Natural killer cell (primary cell): ENCODE measurements at regions not wholly inside any gene's neighbourhood (a gene's known extent, or its start where the extent isn't known, plus 50 kb on each side); places are given as distances from the start of the nearest gene placed in this dataset.
A peak's percentile ranks its signal among the peaks of the same experiment; 100 is the strongest.

Source experiments
- ATAC-seq, 3 donors: fragments of 150-1000 bp in 2 of 3; fragments of 200-7000 bp in 1 of 3; cut with Tn5 transposase; 1 replicate in 1 of 3; 2 replicates in 2 of 3; pipeline ENCODE4 v1.10.0; 2021; ENCODE audit warnings: mild to moderate bottlenecking in 2 of 3, moderate library complexity in 2 of 3
- DNase-seq, 2 donors: peaks; one replicate each; pipeline versions ENCODE4 v3.0.0 to v3.0.0-alpha.2; 2013 to 2021; ENCODE audit warnings: mixed read lengths in 1 of 2
- H3K27ac ChIP-seq: one replicate; pipeline ENCODE4 v1.5.1; 2013; ENCODE audit warnings: mild to moderate bottlenecking, low read length
- H3K27me3 ChIP-seq: one replicate; pipeline ENCODE4 v1.6.1; 2013; ENCODE audit warnings: low read length; ENCODE audit not compliant: control insufficient read depth, insufficient read depth
- H3K36me3 ChIP-seq: one replicate; pipeline ENCODE4 v1.6.1; 2013; ENCODE audit warnings: low read length; ENCODE audit not compliant: control insufficient read depth, insufficient read depth
- H3K4me1 ChIP-seq: one replicate; pipeline ENCODE4 v1.6.1; 2013; ENCODE audit warnings: low read length; ENCODE audit not compliant: control insufficient read depth, insufficient read depth
- H3K4me3 ChIP-seq: one replicate; pipeline ENCODE4 v1.5.1; 2013; ENCODE audit warnings: low read length
- H3K9me3 ChIP-seq: one replicate; pipeline ENCODE4 v1.6.1; 2013; ENCODE audit warnings: low read length; ENCODE audit not compliant: control insufficient read depth, insufficient read depth
- H3K27ac Mint-ChIP-seq, 2 donors: one replicate each; pipeline ENCODE4 v1.8.0; 2022; ENCODE audit warnings: mild to moderate bottlenecking in 2 of 2, mixed read lengths in 2 of 2, moderate library complexity in 1 of 2
- H3K27me3 Mint-ChIP-seq, 2 donors: one replicate each; pipeline ENCODE4 v1.8.0; 2022; ENCODE audit warnings: low read depth in 2 of 2, mixed read lengths in 2 of 2
- H3K36me3 Mint-ChIP-seq: one replicate; pipeline ENCODE4 v1.8.0; 2022; ENCODE audit warnings: mixed read lengths
- H3K4me1 Mint-ChIP-seq, 2 donors: one replicate each; pipeline ENCODE4 v1.8.0; 2022; ENCODE audit warnings: mixed read lengths in 2 of 2
- H3K4me3 Mint-ChIP-seq: one replicate; pipeline ENCODE4 v1.8.0; 2022; ENCODE audit warnings: mild to moderate bottlenecking, moderate library complexity, mixed read lengths
- H3K9me3 Mint-ChIP-seq, 2 donors: one replicate each; pipeline ENCODE4 v1.8.0; 2022; ENCODE audit warnings: mixed read lengths in 2 of 2
- CTCF ChIP-seq: fragments of 200-600 bp; IDR thresholded peaks from one replicate; pipeline ENCODE4 v1.8.0; 2022; ENCODE audit warnings: antibody characterized with exemption
- WGBS: methylation state at CpG from one replicate; pipeline ENCODE4 v1.1.7; 2013; ENCODE audit warnings: missing lambda C conversion rate; ENCODE audit not compliant: insufficient coverage; 5-methylcytosine and 5-hydroxymethylcytosine counted together
- intact Hi-C: fragments of 100-400 bp; cut with micrococcal nuclease; formaldehyde crosslinking; loops from one replicate; pipeline ENCODE4 v1.14.2; 2022

GRCh38 chr7:81488210-81488609, 281.6 kb downstream of the HGF start:
- Histone ChIP-seq H3K9me3 (no peaks in the 10 kb centered on the region), H3K4me1 (no peaks in the 10 kb centered on the region), H3K36me3 (no peaks in the 10 kb centered on the region), H3K27ac (no peak overlapping the region), H3K4me3 (no peak overlapping the region), H3K27me3 (no peaks in the 10 kb centered on the region)
- Mint-ChIP-seq H3K9me3 (peaks cover 0 to 3% of the 10 kb centered on the region in 2 donors), H3K4me1 (no peaks in the 10 kb centered on the region), H3K27me3 (no peaks in the 10 kb centered on the region), H3K36me3 (no peaks in the 10 kb centered on the region), H3K27ac (no peak overlapping the region), H3K4me3 (no peak overlapping the region)
- intact Hi-C loops = loop anchor here (10.0 kb wide), 1 partner anchor 1087 kb away; no protein-coding TSS in a partner anchor
- TF ChIP-seq CTCF = no peak
- WGBS = 90% methylated on average over 2 of the region's 2 CpGs
- no peak for ATAC-seq
- no peak for DNase-seq

- Mint-ChIP-seq H3K4me1 (no peaks in the 10 kb centered on the region), H3K4me3 (no peak overlapping the region), H3K27me3 (no peaks in the 10 kb centered on the region), H3K36me3 (no peaks in the 10 kb centered on the region), H3K27ac (no peak overlapping the region), H3K9me3 (peaks cover 0 to 3% of the 10 kb centered on the region in 2 donors)
- DNase-seq = no peak
- Histone ChIP-seq H3K36me3 (no peaks in the 10 kb centered on the region), H3K9me3 (no peaks in the 10 kb centered on the region), H3K27ac (no peak overlapping the region), H3K27me3 (no peaks in the 10 kb centered on the region), H3K4me1 (no peaks in the 10 kb centered on the region), H3K4me3 (no peak overlapping the region)
- WGBS = 49% methylated on average over 4 of the region's 6 CpGs
- intact Hi-C loops = loop anchor here (10.0 kb wide), 1 partner anchor 1087 kb away; no protein-coding TSS in a partner anchor
- ATAC-seq = peak in 1 of 3 donors; percentile 7
- TF ChIP-seq CTCF = no peak
These were observed 282.3 kb downstream of the HGF start for GRCh38 chr7:81487516-81487915.

GRCh38 chr7:81484261-81484660, 285.6 kb downstream of the HGF start:
- no peak for TF ChIP-seq CTCF
- H3K36me3 Mint-ChIP-seq = no peaks in the 10 kb centered on the region
- no peaks in the 10 kb centered on the region for H3K27me3 ChIP-seq
- WGBS = 63% methylated on average over 3 of the region's 3 CpGs
- H3K36me3 ChIP-seq = no peaks in the 10 kb centered on the region
- no peak overlapping the region for H3K4me3 Mint-ChIP-seq
- no peaks in the 10 kb centered on the region for H3K9me3 Mint-ChIP-seq
- H3K27ac Mint-ChIP-seq = no peak overlapping the region
- intact Hi-C loops = loop anchor here (5.0 to 10.0 kb wide), 2 partner anchors 1091 to 1243 kb away; no protein-coding TSS in a partner anchor
- H3K4me3 ChIP-seq = no peak overlapping the region
- no peaks in the 10 kb centered on the region for H3K4me1 Mint-ChIP-seq
- no peaks in the 10 kb centered on the region for H3K9me3 ChIP-seq
- no peaks in the 10 kb centered on the region for H3K4me1 ChIP-seq
- no peaks in the 10 kb centered on the region for H3K27me3 Mint-ChIP-seq
- H3K27ac ChIP-seq = no peak overlapping the region
- DNase-seq (no peak), ATAC-seq (no peak)

GRCh38 chr7:81482600-81483186, 287.2 kb downstream of the HGF start:
- Mint-ChIP-seq H3K4me3 (no peak overlapping the region), H3K4me1 (no peaks in the 10 kb centered on the region), H3K9me3 (no peaks in the 10 kb centered on the region), H3K27me3 (no peaks in the 10 kb centered on the region), H3K27ac (no peak overlapping the region), H3K36me3 (no peaks in the 10 kb centered on the region)
- no CpG with 5 or more reads among the region's 2 CpGs for WGBS
- H3K9me3 ChIP-seq = no peaks in the 10 kb centered on the region
- peak; percentile 65 for TF ChIP-seq CTCF
- no peaks in the 10 kb centered on the region for H3K27me3 ChIP-seq
- no peaks in the 10 kb centered on the region for H3K4me1 ChIP-seq
- H3K4me3 ChIP-seq = no peak overlapping the region
- intact Hi-C loops = loop anchor here (5.0 to 10.0 kb wide), 2 partner anchors 1092 to 1245 kb away; no protein-coding TSS in a partner anchor
- ATAC-seq (no peak), DNase-seq (peak in 1 of 2 donors; percentile 17)
- no peaks in the 10 kb centered on the region for H3K36me3 ChIP-seq
- no peak overlapping the region for H3K27ac ChIP-seq
